ENCODE measurements at regions not wholly inside any gene's neighbourhood (a gene's known extent, or its start where the extent isn't known, plus 50 kb on each side); places are given as distances from the start of the nearest gene placed in this dataset.

GRCh38 chr14:35222872-35223466, 69.2 kb upstream of the PSMA6 start:
- no peaks in the 10 kb centered on the region for H3K27me3 ChIP-seq (replicated peaks; ENCODE audit: control insufficient read depth, insufficient read depth, low read length)
- H3K4me3 ChIP-seq (ENCODE audit: low read length): no peak overlapping the region
- H3K36me3 ChIP-seq (ENCODE audit: control insufficient read depth, insufficient read depth, low read length, severe bottlenecking): no peaks in the 10 kb centered on the region
- H3K9ac ChIP-seq (ENCODE audit: low read length): no peak overlapping the region
- H3K4me1 ChIP-seq (ENCODE audit: control insufficient read depth, insufficient read depth, low read length): peaks cover 3% of the 10 kb centered on the region
- H3K9me3 ChIP-seq (ENCODE audit: control insufficient read depth, low read length): no peaks in the 10 kb centered on the region
- no peak for DNase-seq (ENCODE audit: low read depth)

- peak; percentile 15 for DNase-seq (ENCODE audit: low read depth)
- Histone ChIP-seq H3K4me3 (ENCODE audit: low read length) (no peak overlapping the region), H3K4me1 (ENCODE audit: control insufficient read depth, insufficient read depth, low read length) (peaks cover 3% of the 10 kb centered on the region), H3K9ac (ENCODE audit: low read length) (no peak overlapping the region), H3K36me3 (ENCODE audit: control insufficient read depth, insufficient read depth, low read length, severe bottlenecking) (no peaks in the 10 kb centered on the region), H3K27me3 (replicated peaks; ENCODE audit: control insufficient read depth, insufficient read depth, low read length) (no peaks in the 10 kb centered on the region), H3K9me3 (ENCODE audit: control insufficient read depth, low read length) (no peaks in the 10 kb centered on the region)
Observed at GRCh38 chr14:35223927-35224326, 68.3 kb upstream of the PSMA6 start.

- Histone ChIP-seq H3K36me3 (ENCODE audit: control insufficient read depth, insufficient read depth, low read length, severe bottlenecking) (no peaks in the 10 kb centered on the region), H3K4me3 (ENCODE audit: low read length) (no peak overlapping the region), H3K9ac (ENCODE audit: low read length) (no peak overlapping the region), H3K4me1 (ENCODE audit: control insufficient read depth, insufficient read depth, low read length) (peaks cover 3% of the 10 kb centered on the region), H3K27me3 (replicated peaks; ENCODE audit: control insufficient read depth, insufficient read depth, low read length) (no peaks in the 10 kb centered on the region), H3K9me3 (ENCODE audit: control insufficient read depth, low read length) (no peaks in the 10 kb centered on the region)
- DNase-seq (ENCODE audit: low read depth): no peak
Observed at GRCh38 chr14:35224615-35225014, 67.6 kb upstream of the PSMA6 start.

- H3K4me1 ChIP-seq (ENCODE audit: control insufficient read depth, insufficient read depth, low read length): peaks cover 5% of the 10 kb centered on the region
- no peak overlapping the region for H3K9ac ChIP-seq (ENCODE audit: low read length)
- no peaks in the 10 kb centered on the region for H3K36me3 ChIP-seq (ENCODE audit: control insufficient read depth, insufficient read depth, low read length, severe bottlenecking)
- H3K4me3 ChIP-seq (ENCODE audit: low read length): no peak overlapping the region
- peak; percentile 34 for DNase-seq (ENCODE audit: low read depth)
- no peaks in the 10 kb centered on the region for H3K9me3 ChIP-seq (ENCODE audit: control insufficient read depth, low read length)
- no peaks in the 10 kb centered on the region for H3K27me3 ChIP-seq (replicated peaks; ENCODE audit: control insufficient read depth, insufficient read depth, low read length)
Observed at GRCh38 chr14:35229084-35229791, 62.9 kb upstream of the PSMA6 start.

- Histone ChIP-seq H3K4me3 (ENCODE audit: low read length) (no peak overlapping the region), H3K9me3 (ENCODE audit: control insufficient read depth, low read length) (no peaks in the 10 kb centered on the region), H3K27me3 (replicated peaks; ENCODE audit: control insufficient read depth, insufficient read depth, low read length) (no peaks in the 10 kb centered on the region), H3K36me3 (ENCODE audit: control insufficient read depth, insufficient read depth, low read length, severe bottlenecking) (no peaks in the 10 kb centered on the region), H3K9ac (ENCODE audit: low read length) (no peak overlapping the region), H3K4me1 (ENCODE audit: control insufficient read depth, insufficient read depth, low read length) (peaks cover 5% of the 10 kb centered on the region)
- DNase-seq (ENCODE audit: low read depth): no peak
Observed at GRCh38 chr14:35229792-35230089, 62.4 kb upstream of the PSMA6 start.

- Histone ChIP-seq H3K36me3 (ENCODE audit: control insufficient read depth, insufficient read depth, low read length, severe bottlenecking) (no peaks in the 10 kb centered on the region), H3K27me3 (replicated peaks; ENCODE audit: control insufficient read depth, insufficient read depth, low read length) (no peaks in the 10 kb centered on the region), H3K9me3 (ENCODE audit: control insufficient read depth, low read length) (no peaks in the 10 kb centered on the region), H3K4me1 (ENCODE audit: control insufficient read depth, insufficient read depth, low read length) (peaks cover 5% of the 10 kb centered on the region), H3K4me3 (ENCODE audit: low read length) (no peak overlapping the region), H3K9ac (ENCODE audit: low read length) (no peak overlapping the region)
- peak; percentile 41 for DNase-seq (ENCODE audit: low read depth)
Observed at GRCh38 chr14:35231207-35231760, 60.9 kb upstream of the PSMA6 start.

- Histone ChIP-seq H3K27me3 (replicated peaks; ENCODE audit: control insufficient read depth, insufficient read depth, low read length) (no peaks in the 10 kb centered on the region), H3K4me1 (ENCODE audit: control insufficient read depth, insufficient read depth, low read length) (peaks cover 5% of the 10 kb centered on the region), H3K4me3 (ENCODE audit: low read length) (no peak overlapping the region), H3K36me3 (ENCODE audit: control insufficient read depth, insufficient read depth, low read length, severe bottlenecking) (no peaks in the 10 kb centered on the region), H3K9ac (ENCODE audit: low read length) (no peak overlapping the region), H3K9me3 (ENCODE audit: control insufficient read depth, low read length) (no peaks in the 10 kb centered on the region)
- peak; percentile 71 for DNase-seq (ENCODE audit: low read depth)
Observed at GRCh38 chr14:35234012-35234805, 58.0 kb upstream of the PSMA6 start.

- no peaks in the 10 kb centered on the region for H3K27me3 ChIP-seq (replicated peaks; ENCODE audit: control insufficient read depth, insufficient read depth, low read length)
- H3K36me3 ChIP-seq (ENCODE audit: control insufficient read depth, insufficient read depth, low read length, severe bottlenecking): no peaks in the 10 kb centered on the region
- peaks cover 5% of the 10 kb centered on the region for H3K4me1 ChIP-seq (ENCODE audit: control insufficient read depth, insufficient read depth, low read length)
- DNase-seq (ENCODE audit: low read depth): no peak
- no peak overlapping the region for H3K9ac ChIP-seq (ENCODE audit: low read length)
- H3K9me3 ChIP-seq (ENCODE audit: control insufficient read depth, low read length): no peaks in the 10 kb centered on the region
- H3K4me3 ChIP-seq (ENCODE audit: low read length): no peak overlapping the region
Observed at GRCh38 chr14:35235840-35236239, 56.3 kb upstream of the PSMA6 start.

- Histone ChIP-seq H3K4me3 (ENCODE audit: low read length) (no peak overlapping the region), H3K4me1 (ENCODE audit: control insufficient read depth, insufficient read depth, low read length) (peaks cover 5% of the 10 kb centered on the region), H3K9me3 (ENCODE audit: control insufficient read depth, low read length) (no peaks in the 10 kb centered on the region), H3K27me3 (replicated peaks; ENCODE audit: control insufficient read depth, insufficient read depth, low read length) (no peaks in the 10 kb centered on the region), H3K9ac (ENCODE audit: low read length) (no peak overlapping the region), H3K36me3 (ENCODE audit: control insufficient read depth, insufficient read depth, low read length, severe bottlenecking) (no peaks in the 10 kb centered on the region)
- no peak for DNase-seq (ENCODE audit: low read depth)
Observed at GRCh38 chr14:35236806-35237205, 55.4 kb upstream of the PSMA6 start.

GRCh38 chr14:35240231-35240630, 52.0 kb upstream of the PSMA6 start:
- H3K9ac ChIP-seq (ENCODE audit: low read length): no peak overlapping the region
- H3K4me1 ChIP-seq (ENCODE audit: control insufficient read depth, insufficient read depth, low read length): no peaks in the 10 kb centered on the region
- H3K9me3 ChIP-seq (ENCODE audit: control insufficient read depth, low read length): no peaks in the 10 kb centered on the region
- DNase-seq (ENCODE audit: low read depth): no peak
- H3K4me3 ChIP-seq (ENCODE audit: low read length): no peak overlapping the region
- H3K27me3 ChIP-seq (replicated peaks; ENCODE audit: control insufficient read depth, insufficient read depth, low read length): no peaks in the 10 kb centered on the region
- H3K36me3 ChIP-seq (ENCODE audit: control insufficient read depth, insufficient read depth, low read length, severe bottlenecking): no peaks in the 10 kb centered on the region
